Smooth muscle cell (in vitro differentiated cells): ENCODE measurements at regions not wholly inside any gene's neighbourhood (a gene's known extent, or its start where the extent isn't known, plus 50 kb on each side); places are given as distances from the start of the nearest gene placed in this dataset.

ENCODE experiments used
- DNase-seq: peaks from one replicate; lab custom pipeline; 2025; ENCODE audit not compliant: unreplicated experiment; lab: John Stamatoyannopoulos, UW
- H2AFZ ChIP-seq: fragments of 200-600 bp; sonication (generic); 2 replicates; pipeline ENCODE4 v1.6.0; 2016; ENCODE audit warnings: antibody characterized with exemption, low read depth, mild to moderate bottlenecking
- H3F3A ChIP-seq: fragments of 200-600 bp; sonication (generic); 2 replicates; pipeline ENCODE4 v1.6.0; 2017; ENCODE audit warnings: antibody characterized with exemption, low read depth
- H3K27ac ChIP-seq: fragments of 200-600 bp; sonication (generic); 2 replicates; pipeline ENCODE4 v1.5.1; 2016; ENCODE audit warnings: low read depth, mild to moderate bottlenecking
- H3K27me3 ChIP-seq: fragments of 200-600 bp; sonication (generic); 2 replicates; pipeline ENCODE4 v1.6.1; 2016; ENCODE audit warnings: low read depth, mild to moderate bottlenecking
- H3K36me3 ChIP-seq: fragments of 200-600 bp; sonication (generic); 2 replicates; pipeline ENCODE4 v1.5.1; 2016; ENCODE audit warnings: low read depth
- H3K4me1 ChIP-seq: fragments of 200-600 bp; sonication (generic); 2 replicates; pipeline ENCODE4 v1.5.1; 2016; ENCODE audit warnings: low read depth
- H3K4me2 ChIP-seq: fragments of 200-600 bp; sonication (generic); 2 replicates; pipeline ENCODE4 v1.6.0; 2016; ENCODE audit warnings: mild to moderate bottlenecking
- H3K4me3 ChIP-seq: fragments of 200-600 bp; sonication (generic); 2 replicates; pipeline ENCODE4 v1.5.1; 2016; ENCODE audit warnings: mild to moderate bottlenecking
- H3K79me2 ChIP-seq: fragments of 200-600 bp; sonication (generic); 2 replicates; pipeline ENCODE4 v1.6.0; 2016; ENCODE audit warnings: low read depth, mild to moderate bottlenecking
- H3K9ac ChIP-seq: fragments of 200-600 bp; sonication (generic); 2 replicates; pipeline ENCODE4 v1.6.0; 2016; ENCODE audit warnings: low read depth
- H3K9me3 ChIP-seq: fragments of 200-600 bp; sonication (generic); replicated peaks from 2 replicates; pipeline ENCODE4 v1.5.1; 2016; ENCODE audit warnings: low read depth
- H4K20me1 ChIP-seq: fragments of 200-600 bp; sonication (generic); 2 replicates; pipeline ENCODE4 v1.6.0; 2016; ENCODE audit warnings: low read depth
- CTCF ChIP-seq: fragments of 200-600 bp; sonication (generic); IDR thresholded peaks from 2 replicates; pipeline ENCODE4 v1.5.1; 2017; ENCODE audit warnings: borderline replicate concordance, mild to moderate bottlenecking, antibody characterized with exemption; ENCODE audit not compliant: insufficient read depth, poor library complexity, severe bottlenecking
- WGBS: methylation state at CpG from one replicate; pipeline ENCODE4 v1.1.7; 2016; ENCODE audit warnings: low lambda C conversion rate; 5-methylcytosine and 5-hydroxymethylcytosine counted together

- no peak overlapping the region for H3K4me3 ChIP-seq
- no peak for TF ChIP-seq CTCF
- no peaks in the 10 kb centered on the region for H3K4me1 ChIP-seq
- H3K9ac ChIP-seq: no peak overlapping the region
- H3K36me3 ChIP-seq: no peaks in the 10 kb centered on the region
- DNase-seq: no peak
- no peak overlapping the region for H3K4me2 ChIP-seq
- no peak overlapping the region for H3K27ac ChIP-seq
- H4K20me1 ChIP-seq: no peaks in the 10 kb centered on the region
- no peaks in the 10 kb centered on the region for H3K27me3 ChIP-seq
- no peaks in the 10 kb centered on the region for H3K79me2 ChIP-seq
- no peak overlapping the region for H2AFZ ChIP-seq
- H3F3A ChIP-seq: no peaks in the 10 kb centered on the region
- peaks cover 25% of the 10 kb centered on the region for H3K9me3 ChIP-seq
These were observed 201.8 kb upstream of the ARID1B start for GRCh38 chr6:156575361-156575760.

GRCh38 chr6:156564807-156565149, 212.4 kb upstream of the ARID1B start:
- Histone ChIP-seq H3K9me3 (no peaks in the 10 kb centered on the region), H3K27ac (no peak overlapping the region), H3K9ac (no peak overlapping the region), H2AFZ (no peak overlapping the region), H3F3A (no peaks in the 10 kb centered on the region), H3K4me3 (no peak overlapping the region), H3K4me1 (no peaks in the 10 kb centered on the region), H3K79me2 (no peaks in the 10 kb centered on the region), H3K36me3 (no peaks in the 10 kb centered on the region), H3K4me2 (peak overlapping the region; percentile 25), H4K20me1 (no peaks in the 10 kb centered on the region), H3K27me3 (no peaks in the 10 kb centered on the region)
- TF ChIP-seq CTCF: no peak
- WGBS: 82% methylated on average over 10 of the region's 10 CpGs
- no peak for DNase-seq

DNA sequence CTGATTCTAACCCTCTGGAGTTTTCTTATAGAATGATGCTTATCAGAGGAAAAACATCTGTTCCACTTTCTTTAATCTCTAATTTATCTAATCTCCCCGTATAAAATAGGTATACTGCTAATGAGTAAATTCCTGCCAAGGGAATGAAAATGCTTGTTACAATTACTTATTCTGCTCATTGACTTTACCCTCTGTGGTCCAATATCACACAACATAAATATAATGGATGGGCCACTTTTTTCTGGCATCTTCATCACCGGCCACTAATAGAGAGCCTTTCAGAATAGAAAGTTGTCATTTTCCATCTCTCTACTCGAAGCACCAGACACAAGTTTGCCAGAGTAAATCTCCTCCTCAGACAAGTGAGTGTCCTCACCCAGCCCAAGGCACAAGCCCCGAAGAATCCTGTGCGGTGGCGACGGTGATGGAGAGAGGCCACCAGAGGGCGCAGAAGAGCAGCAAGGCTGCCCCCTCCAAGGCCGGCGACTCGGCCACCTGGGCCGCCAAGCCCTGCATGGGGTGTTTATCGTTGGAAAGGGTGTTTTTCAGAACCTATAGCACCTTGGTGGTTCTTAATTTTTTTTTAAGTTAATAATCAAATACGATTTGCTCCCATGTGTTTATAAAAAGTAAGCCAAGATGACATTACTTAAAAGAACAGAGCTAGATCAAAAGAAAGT, 212.9 kb upstream of the ARID1B start:
- 14% methylated on average over 14 of the region's 14 CpGs for WGBS
- H3K9me3 ChIP-seq: no peaks in the 10 kb centered on the region
- peak overlapping the region; percentile 25 for H3K4me2 ChIP-seq
- no peak overlapping the region for H3K27ac ChIP-seq
- no peaks in the 10 kb centered on the region for H3K27me3 ChIP-seq
- H3K9ac ChIP-seq: no peak overlapping the region
- TF ChIP-seq CTCF: peak; percentile 92
- DNase-seq: peak; percentile 36
- H3K79me2 ChIP-seq: no peaks in the 10 kb centered on the region
- no peak overlapping the region for H2AFZ ChIP-seq
- no peaks in the 10 kb centered on the region for H4K20me1 ChIP-seq
- H3K4me3 ChIP-seq: no peak overlapping the region
- H3F3A ChIP-seq: no peaks in the 10 kb centered on the region
- no peaks in the 10 kb centered on the region for H3K4me1 ChIP-seq
- no peaks in the 10 kb centered on the region for H3K36me3 ChIP-seq

DNA sequence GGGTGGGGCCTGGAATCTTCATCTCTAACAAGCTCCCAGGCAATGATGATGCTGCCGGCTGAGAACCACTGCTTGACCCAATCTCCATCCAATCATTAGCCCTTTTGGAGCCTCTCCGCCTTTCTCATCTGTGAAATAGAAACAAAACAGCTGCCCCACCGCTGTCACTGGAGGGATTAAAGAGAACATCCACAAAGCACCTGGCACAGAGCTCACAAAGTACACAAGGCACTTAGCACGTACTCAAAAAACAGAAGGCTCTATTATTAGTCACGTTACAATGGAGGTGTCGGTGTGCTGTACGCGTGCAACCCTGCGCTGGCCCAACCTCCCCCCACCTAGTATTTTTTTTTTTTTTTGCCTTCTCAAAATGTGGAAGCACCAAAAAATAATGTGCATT, 213.5 kb upstream of the ARID1B start:
- WGBS: 93% methylated on average over 9 of the region's 9 CpGs
- Histone ChIP-seq H3K4me2 (no peak overlapping the region), H3K4me3 (no peak overlapping the region), H4K20me1 (no peaks in the 10 kb centered on the region), H3K27ac (no peak overlapping the region), H3K4me1 (no peaks in the 10 kb centered on the region), H3K36me3 (no peaks in the 10 kb centered on the region), H3K27me3 (no peaks in the 10 kb centered on the region), H3K9me3 (no peaks in the 10 kb centered on the region), H2AFZ (no peak overlapping the region), H3K79me2 (no peaks in the 10 kb centered on the region), H3F3A (no peaks in the 10 kb centered on the region), H3K9ac (no peak overlapping the region)
- no peak for DNase-seq
- TF ChIP-seq CTCF: no peak
